ENCODE measurements at regions not wholly inside any gene's neighbourhood (a gene's known extent, or its start where the extent isn't known, plus 50 kb on each side); places are given as distances from the start of the nearest gene placed in this dataset.

GRCh38 chr9:28941856-28942255, 1368.6 kb upstream of the C9orf72 start:
- no peak overlapping the region for H3K4me2 ChIP-seq (ENCODE audit: low read length)
- H2AFZ ChIP-seq (ENCODE audit: low read depth, low read length, poor library complexity, severe bottlenecking), result no peak overlapping the region
- CTCF ChIA-PET, result no interaction called here

More at GRCh38 chr9:28941856-28942255, 1368.6 kb upstream of the C9orf72 start:
- Histone ChIP-seq H3K9me2 (ENCODE audit: insufficient read depth) (no peaks in the 10 kb centered on the region), H3K4me3 (replicated peaks in 1 of 2; ENCODE audit: low read depth in 1 of 2, low read length in 2 of 2) (no peak overlapping the region), H3K9ac (ENCODE audit: low read length) (no peak overlapping the region), H3K9me3 (ENCODE audit: control insufficient read depth in 1 of 2, insufficient read depth in 1 of 2, low read depth in 1 of 2, low read length in 2 of 2) (no peaks in the 10 kb centered on the region), H3K36me3 (ENCODE audit: control insufficient read depth in 1 of 2, insufficient read depth in 2 of 2, low read length in 2 of 2) (no peaks in the 10 kb centered on the region), H3K27ac (ENCODE audit: low read depth, low read length) (no peak overlapping the region), H4K20me1 (ENCODE audit: insufficient read depth) (no peaks in the 10 kb centered on the region), H3K79me2 (ENCODE audit: insufficient read depth, low read length) (no peaks in the 10 kb centered on the region), H3K4me1 (ENCODE audit: control insufficient read depth in 1 of 2, insufficient read depth in 2 of 2, low read length in 2 of 2) (no peaks in the 10 kb centered on the region), H3K27me3 (ENCODE audit: insufficient read depth, low read length) (no peaks in the 10 kb centered on the region)
- TF ChIP-seq EZH2phosphoT487 (IDR thresholded peaks at IDR 0.05; ENCODE audit: borderline replicate concordance), result no peak
- TF ChIP-seq ZNF274 (IDR thresholded peaks at IDR 0.05; ENCODE audit: low read depth, low read length), result no peak
- TF ChIP-seq JUND (IDR thresholded peaks at IDR 0.05), result no peak
- no peak for TF ChIP-seq ATF3 (IDR thresholded peaks at IDR 0.05)
- no peak for TF ChIP-seq REST (IDR thresholded peaks at IDR 0.05; ENCODE audit: low read depth)
- no peak for TF ChIP-seq CBX3 (IDR thresholded peaks at IDR 0.05; ENCODE audit: low read depth)
- TF ChIP-seq POLR2A (IDR thresholded peaks at IDR 0.05; ENCODE audit: borderline replicate concordance, extremely low read depth, insufficient read depth, insufficient read length), result no peak
- no peak for TF ChIP-seq ELF1 (IDR thresholded peaks at IDR 0.05; ENCODE audit: borderline replicate concordance, low read depth)
- no peak for TF ChIP-seq FOSL1 (IDR thresholded peaks at IDR 0.05; ENCODE audit: low read depth)
- TF ChIP-seq POLR2AphosphoS5 (IDR thresholded peaks at IDR 0.05; ENCODE audit: low read depth, low read length), result no peak
- ChIA-PET POLR2A (no interaction called here), RAD21 (ENCODE audit: low non-redundant PET in 1 of 2, low total read pairs in 2 of 2, uncharacterized antibody in 2 of 2, unreplicated experiment in 2 of 2) (no interaction called here)
- ATAC-seq (no peak), DNase-seq (ENCODE audit: low read depth, low spot score) (no peak)
- no TSS peak for BruUV-seq (replicated peaks)
- intact Hi-C loops (cut with micrococcal nuclease), result no loop called here
